ENCODE measurements at regions not wholly inside any gene's neighbourhood (a gene's known extent, or its start where the extent isn't known, plus 50 kb on each side); places are given as distances from the start of the nearest gene placed in this dataset.

DNA sequence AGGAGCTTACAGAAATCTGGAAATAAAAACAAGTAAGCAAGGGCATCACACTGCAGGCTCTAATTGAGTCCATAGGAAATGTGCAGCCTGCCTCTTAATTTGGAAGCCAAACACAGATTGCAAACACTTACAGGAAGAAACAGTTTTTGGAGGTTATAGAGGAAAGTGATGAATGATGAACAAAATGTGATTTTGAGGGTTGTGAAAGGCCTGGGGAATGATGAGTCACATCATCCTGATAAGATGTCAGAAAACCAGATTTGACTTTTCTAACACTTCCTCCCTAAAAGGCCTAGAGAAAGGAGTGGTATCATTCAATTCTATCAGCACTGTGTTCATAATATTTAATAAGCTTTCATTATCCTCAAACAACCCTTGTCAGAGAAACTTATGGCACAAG is 96.6 kb upstream of the POU2AF2 start:
- Histone ChIP-seq H3K4me3 (no peak overlapping the region), H3K27me3 (no peaks in the 10 kb centered on the region)

DNA sequence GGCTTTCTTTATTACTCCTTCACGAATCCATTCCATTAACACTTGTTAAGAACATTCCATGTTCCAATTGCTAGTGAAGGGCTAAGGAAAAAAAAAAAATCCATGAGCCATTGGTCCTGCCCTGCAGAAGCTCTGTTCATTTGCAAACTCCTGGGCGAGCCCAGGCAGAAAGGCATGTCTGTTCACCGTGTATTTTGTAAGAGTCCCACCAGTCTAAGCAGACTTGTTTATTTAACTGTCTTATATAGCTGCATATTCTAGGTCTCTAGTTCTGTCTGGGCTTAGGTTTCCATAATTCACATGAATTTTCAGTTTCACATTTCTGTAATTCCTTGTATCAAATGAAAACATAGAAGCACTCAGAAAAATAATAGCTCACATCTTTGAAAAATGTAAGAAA is 97.4 kb upstream of the POU2AF2 start:
- peaks cover 0 to 8% (median 7%) of the 10 kb centered on the region in 3 donors for H3K4me1 ChIP-seq
- H3K36me3 ChIP-seq = no peaks in the 10 kb centered on the region
- no peaks in the 10 kb centered on the region for H3K9me3 ChIP-seq
- no peak for TF ChIP-seq POLR2A (IDR thresholded peaks at IDR 0.05)
- TF ChIP-seq, protein P1, sequence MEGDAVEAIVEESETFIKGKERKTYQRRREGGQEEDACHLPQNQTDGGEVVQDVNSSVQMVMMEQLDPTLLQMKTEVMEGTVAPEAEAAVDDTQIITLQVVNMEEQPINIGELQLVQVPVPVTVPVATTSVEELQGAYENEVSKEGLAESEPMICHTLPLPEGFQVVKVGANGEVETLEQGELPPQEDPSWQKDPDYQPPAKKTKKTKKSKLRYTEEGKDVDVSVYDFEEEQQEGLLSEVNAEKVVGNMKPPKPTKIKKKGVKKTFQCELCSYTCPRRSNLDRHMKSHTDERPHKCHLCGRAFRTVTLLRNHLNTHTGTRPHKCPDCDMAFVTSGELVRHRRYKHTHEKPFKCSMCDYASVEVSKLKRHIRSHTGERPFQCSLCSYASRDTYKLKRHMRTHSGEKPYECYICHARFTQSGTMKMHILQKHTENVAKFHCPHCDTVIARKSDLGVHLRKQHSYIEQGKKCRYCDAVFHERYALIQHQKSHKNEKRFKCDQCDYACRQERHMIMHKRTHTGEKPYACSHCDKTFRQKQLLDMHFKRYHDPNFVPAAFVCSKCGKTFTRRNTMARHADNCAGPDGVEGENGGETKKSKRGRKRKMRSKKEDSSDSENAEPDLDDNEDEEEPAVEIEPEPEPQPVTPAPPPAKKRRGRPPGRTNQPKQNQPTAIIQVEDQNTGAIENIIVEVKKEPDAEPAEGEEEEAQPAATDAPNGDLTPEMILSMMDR (IDR thresholded peaks at IDR 0.05) = no peak
- intact Hi-C loops (cut with DNase I) = no loop called here
- whole genome bisulfite sequencing, 2 donors = 24 to 47% methylated on average over 3 of the region's 3 CpGs
- no peak for DNase-seq
- no peaks in the 10 kb centered on the region for H3K27me3 ChIP-seq
- H3K4me3 ChIP-seq = no peak overlapping the region
- no peak overlapping the region for H3K27ac ChIP-seq

More for the DNA sequence above, 96.6 kb upstream of the POU2AF2 start:
- no peak for DNase-seq
- H3K36me3 ChIP-seq = no peaks in the 10 kb centered on the region
- intact Hi-C loops (cut with DNase I) = no loop called here
- H3K4me1 ChIP-seq = peaks cover 0 to 8% (median 7%) of the 10 kb centered on the region in 3 donors
- TF ChIP-seq POLR2A (IDR thresholded peaks at IDR 0.05) = no peak
- TF ChIP-seq, protein P1 (IDR thresholded peaks at IDR 0.05) = no peak
- H3K9me3 ChIP-seq = no peaks in the 10 kb centered on the region
- no peak overlapping the region for H3K27ac ChIP-seq

DNA sequence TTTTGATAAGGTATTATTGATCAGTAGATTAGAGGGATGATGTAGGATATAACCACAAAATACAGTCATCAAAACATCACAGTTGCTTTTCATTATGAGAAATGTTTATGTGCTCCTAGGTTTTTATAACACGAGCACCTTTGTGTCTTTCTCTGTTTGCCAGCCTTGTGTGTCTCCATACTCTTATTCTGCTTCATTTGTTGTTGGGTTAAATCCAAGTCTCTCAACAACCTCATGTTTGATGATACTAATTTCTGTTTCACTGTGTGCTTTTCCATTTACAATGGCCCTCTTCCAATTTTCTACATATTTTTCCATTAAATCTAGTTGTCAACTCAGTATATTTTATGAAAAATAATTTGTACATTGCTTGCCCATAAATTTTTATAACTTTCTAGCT is 107.7 kb upstream of the POU2AF2 start:
- TF ChIP-seq POLR2A (IDR thresholded peaks at IDR 0.05) = no peak
- TF ChIP-seq, protein P1 (IDR thresholded peaks at IDR 0.05) = no peak
- no peaks in the 10 kb centered on the region for H3K4me1 ChIP-seq
- no peaks in the 10 kb centered on the region for H3K36me3 ChIP-seq
- intact Hi-C loops (cut with DNase I) = no loop called here
- DNase-seq = no peak
- H3K9me3 ChIP-seq = no peaks in the 10 kb centered on the region
- no peaks in the 10 kb centered on the region for H3K27me3 ChIP-seq
- WGBS, 2 donors = 23 to 38% methylated on average over 1 of the region's 1 CpG
- H3K27ac ChIP-seq = no peak overlapping the region
- no peak overlapping the region for H3K4me3 ChIP-seq

DNA sequence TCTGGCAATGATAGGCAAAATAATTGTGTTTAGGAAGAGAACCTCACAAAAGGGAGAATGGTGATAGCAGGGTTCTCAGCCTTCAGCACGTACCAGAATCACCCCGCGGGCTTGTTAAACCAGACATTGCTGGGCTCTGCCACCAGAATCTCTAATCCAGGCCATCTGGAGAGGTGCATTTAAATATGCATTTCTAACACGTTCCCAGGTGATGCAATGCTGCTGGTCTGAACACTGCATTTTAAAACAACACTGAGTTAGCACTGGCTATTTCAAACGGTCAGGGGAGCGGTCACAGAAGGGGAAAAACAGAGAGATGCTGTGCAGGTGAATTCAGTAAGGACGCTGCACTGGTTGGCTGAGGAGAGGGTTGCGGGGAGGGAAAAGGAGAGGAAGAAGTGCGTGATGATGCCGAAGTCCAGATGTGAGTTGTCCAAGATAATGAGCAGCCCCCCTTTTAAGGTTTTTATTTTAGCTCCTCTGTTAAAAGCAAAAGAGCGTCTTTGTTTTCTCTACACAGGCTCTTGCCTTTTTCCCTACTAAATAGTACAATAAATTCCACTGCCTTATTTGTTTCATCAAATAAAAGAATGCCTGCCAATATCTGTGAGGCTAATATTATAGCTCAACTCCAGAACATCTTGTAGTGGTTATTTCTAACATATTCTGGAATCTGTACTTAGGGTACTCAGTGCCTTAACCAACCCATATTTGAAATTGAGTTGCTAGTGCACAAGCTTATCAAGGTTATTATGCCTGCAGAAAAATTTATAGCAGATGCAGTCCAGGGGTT is 109.6 kb upstream of the POU2AF2 start:
- TF ChIP-seq POLR2A (IDR thresholded peaks at IDR 0.05) = no peak
- TF ChIP-seq, protein P1 (IDR thresholded peaks at IDR 0.05) = no peak
- Histone ChIP-seq H3K4me1 (no peaks in the 10 kb centered on the region), H3K36me3 (no peaks in the 10 kb centered on the region), H3K9me3 (no peaks in the 10 kb centered on the region), H3K27ac (no peak overlapping the region), H3K4me3 (no peak overlapping the region), H3K27me3 (no peaks in the 10 kb centered on the region)
- intact Hi-C loops (cut with DNase I) = no loop called here
- DNase-seq = no peak
- 77 to 87% methylated on average over 10 to 11 of the region's 11 CpGs for WGBS, 2 donors

DNA sequence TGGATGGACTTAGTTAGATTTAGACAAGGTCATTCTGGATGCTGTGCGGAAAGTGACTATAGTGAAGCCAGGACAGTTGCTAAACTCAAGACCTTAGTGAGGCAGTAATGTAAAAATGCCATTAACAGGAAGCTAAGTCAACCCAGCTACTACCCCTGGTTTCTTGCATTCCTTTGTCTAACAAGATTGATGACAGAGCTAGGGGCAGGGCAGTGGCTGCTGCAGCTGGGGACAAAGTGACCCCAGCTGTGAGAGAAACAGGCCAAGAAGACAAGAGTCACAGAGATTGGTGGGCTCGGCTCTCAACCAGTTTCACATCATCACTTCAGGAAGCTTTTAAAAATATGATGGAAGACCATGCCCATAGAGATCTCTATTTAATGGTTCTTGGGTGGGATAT is 110.4 kb upstream of the POU2AF2 start:
- no peaks in the 10 kb centered on the region for H3K36me3 ChIP-seq
- no peak overlapping the region for H3K27ac ChIP-seq
- 91% methylated on average over 2 of the region's 2 CpGs for WGBS, 2 donors
- DNase-seq = no peak
- no peaks in the 10 kb centered on the region for H3K27me3 ChIP-seq
- no peak overlapping the region for H3K4me3 ChIP-seq
- peaks cover 0 to under 1% (median 0%) of the 10 kb centered on the region in 3 donors for H3K4me1 ChIP-seq
- intact Hi-C loops (cut with DNase I) = no loop called here
- no peak for TF ChIP-seq POLR2A (IDR thresholded peaks at IDR 0.05)
- TF ChIP-seq, protein P1 (IDR thresholded peaks at IDR 0.05) = no peak
- H3K9me3 ChIP-seq = no peaks in the 10 kb centered on the region
